GM12878 (cell line): ENCODE measurements at regions not wholly inside any gene's neighbourhood (a gene's known extent, or its start where the extent isn't known, plus 50 kb on each side); places are given as distances from the start of the nearest gene placed in this dataset.

Experiments
- ATAC-seq: fragments of 200-7000 bp; cut with Tn5 transposase; 3 replicates; pipeline ENCODE4 v1.9.1; 2020; ENCODE audit warnings: mild to moderate bottlenecking, moderate library complexity
- BruUV-seq: library from RNA; stranded (reverse); fragments of 400-500 nt; replicated peaks from 2 replicates; lab custom pipeline; 2021; lab: Mats Ljungman, UMichigan
- CTCF ChIA-PET: fragments of 300-600 bp; sonication (Branson Sonifier 250); formaldehyde crosslinking; extraction: SDS; loops from one replicate; lab custom pipeline; 2021; ENCODE audit warnings: inconsistent platforms; lab: Yijun Ruan, JAX
- POLR2A ChIA-PET: fragments of 350-600 bp; formaldehyde crosslinking; extraction: SDS; loops from one replicate; lab custom pipeline; 2021; ENCODE audit warnings: inconsistent platforms; lab: Charles Lee
- RAD21 ChIA-PET: fragments of 300-600 bp; sonication (Branson Sonifier 250); formaldehyde crosslinking; loops from one replicate; lab custom pipeline; 2023; ENCODE audit warnings: antibody characterized with exemption; ENCODE audit not compliant: unreplicated experiment; lab: Charles Lee
- SMC1A ChIA-PET: fragments of 300-600 bp; sonication (Branson Sonifier 250); formaldehyde crosslinking; loops from one replicate; lab custom pipeline; 2023; ENCODE audit not compliant: unreplicated experiment, uncharacterized antibody; lab: Charles Lee
- DNase-seq: peaks from one replicate; pipeline ENCODE4 v3.0.0-alpha.2; 2011; ENCODE audit warnings: low read depth, low spot score
- FAIRE-seq: peaks from 3 replicates; lab custom pipeline; 2011; peaks lifted over from hg19 to GRCh38; lab: Jason Lieb, UNC
- H2AFZ ChIP-seq: 2 replicates; pipeline ENCODE4 v1.6.0; 2011; ENCODE audit warnings: low read depth, low read length, control low read depth; ENCODE audit not compliant: control insufficient read depth
- H3K27ac ChIP-seq: 2 replicates; pipeline ENCODE4 v1.5.1; 2011; ENCODE audit warnings: control low read depth; ENCODE audit not compliant: control insufficient read depth, insufficient read depth
- H3K27me3 ChIP-seq, 2 experiments: replicated peaks in 1 of 2; 2 replicates each; pipeline versions ENCODE4 v1.6.0 to v1.6.1; 2011; ENCODE audit warnings: low read length in 1 of 2; ENCODE audit not compliant: control insufficient read depth in 2 of 2, insufficient read depth in 2 of 2
- H3K36me3 ChIP-seq, 2 experiments: 2 replicates each; pipeline ENCODE4 v1.5.1; 2011; ENCODE audit warnings: low read length in 1 of 2; ENCODE audit not compliant: control insufficient read depth in 2 of 2, insufficient read depth in 2 of 2
- H3K4me1 ChIP-seq: 2 replicates; pipeline ENCODE4 v1.6.1; 2011; ENCODE audit warnings: mild to moderate bottlenecking, low read length, moderate library complexity, mixed read lengths; ENCODE audit not compliant: control insufficient read depth, insufficient read depth
- H3K4me2 ChIP-seq: 2 replicates; pipeline ENCODE4 v1.6.0; 2011; ENCODE audit warnings: control low read depth; ENCODE audit not compliant: control insufficient read depth, insufficient read depth
- H3K4me3 ChIP-seq: fragments of 200-600 bp; sonication (generic); 2 replicates; pipeline ENCODE4 v1.5.1; 2016
- H3K79me2 ChIP-seq: 2 replicates; pipeline ENCODE4 v1.6.0; 2011; ENCODE audit warnings: low read length; ENCODE audit not compliant: control insufficient read depth, insufficient read depth
- H3K9ac ChIP-seq: 2 replicates; pipeline ENCODE4 v1.8.0; 2011; ENCODE audit warnings: low read length, control low read depth, mixed read lengths; ENCODE audit not compliant: control insufficient read depth, insufficient read depth
- H3K9me3 ChIP-seq: replicated peaks from 3 replicates; pipeline ENCODE4 v1.5.1; 2011; ENCODE audit warnings: mild to moderate bottlenecking, low read length; ENCODE audit not compliant: control insufficient read depth, insufficient read depth
- H4K20me1 ChIP-seq: 2 replicates; pipeline ENCODE4 v1.6.0; 2011; ENCODE audit not compliant: control insufficient read depth, insufficient read depth
- CUX1 ChIP-seq: IDR thresholded peaks from 2 replicates; pipeline ENCODE4 v1.6.1; 2012; ENCODE audit warnings: improper control_type of control experiment, low read depth, low read length; ENCODE audit not compliant: insufficient replicate concordance
- HDAC2 ChIP-seq: fragments of 200-600 bp; sonication (generic); IDR thresholded peaks from 2 replicates; pipeline ENCODE4 v1.6.1; 2017
- HDGF ChIP-seq: fragments of 450-650 bp; IDR thresholded peaks from 2 replicates; pipeline ENCODE4 v1.6.1; 2016; ENCODE audit warnings: antibody characterized with exemption
- IRF4 ChIP-seq: IDR thresholded peaks from 2 replicates; pipeline ENCODE4 v1.6.1; 2011; ENCODE audit warnings: low read depth, low read length
- MLLT1 ChIP-seq: fragments of 450-650 bp; IDR thresholded peaks from 2 replicates; pipeline ENCODE4 v1.6.1; 2016; ENCODE audit warnings: mild to moderate bottlenecking
- NR2C1 ChIP-seq: fragments of 450-650 bp; IDR thresholded peaks from 2 replicates; pipeline ENCODE4 v1.6.1; 2017; ENCODE audit warnings: antibody characterized with exemption, mild to moderate bottlenecking, moderate library complexity
- SMAD5 ChIP-seq: IDR thresholded peaks from 2 replicates; pipeline ENCODE4 v1.6.1; 2016; ENCODE audit warnings: antibody characterized with exemption, low read depth
- TCF3 ChIP-seq: IDR thresholded peaks from 2 replicates; pipeline ENCODE4 v1.6.1; 2012; ENCODE audit warnings: low read depth, mild to moderate bottlenecking, low read length, borderline replicate concordance; ENCODE audit not compliant: insufficient read depth
- ZBTB11 ChIP-seq: fragments of 450-650 bp; formaldehyde crosslinking; IDR thresholded peaks from 2 replicates; pipeline ENCODE4 v1.5.0; 2022; ENCODE audit warnings: mild to moderate bottlenecking, missing genetic modification characterization
- ZBTB4 ChIP-seq: fragments of 450-650 bp; formaldehyde crosslinking; IDR thresholded peaks from 2 replicates; pipeline ENCODE4 v1.4.0; 2022; ENCODE audit warnings: mild to moderate bottlenecking, moderate library complexity
- ZNF384 ChIP-seq: IDR thresholded peaks from 2 replicates; pipeline ENCODE4 v1.6.1; 2012; ENCODE audit warnings: low read depth, mild to moderate bottlenecking, low read length, improper control_type of control experiment, borderline replicate concordance
- ZSCAN29 ChIP-seq: fragments of 450-650 bp; IDR thresholded peaks from 2 replicates; pipeline ENCODE4 v1.6.1; 2017; ENCODE audit warnings: mild to moderate bottlenecking, moderate library complexity
- WGBS: methylation state at CpG from one replicate; pipeline ENCODE4 v1.1.6; 2016; ENCODE audit warnings: low lambda C conversion rate; ENCODE audit not compliant: insufficient replicate concordance, insufficient coverage; ENCODE audit errors: missing lambda C conversion rate; 5-methylcytosine and 5-hydroxymethylcytosine counted together
- in situ Hi-C: fragments of 300-500 bp; cut with MboI; formaldehyde crosslinking; loops from 9 replicates; pipeline ENCODE4 v1.14.3; 2018; ENCODE audit warnings: mixed read lengths
- intact Hi-C: fragments of 100-400 bp; cut with micrococcal nuclease; formaldehyde crosslinking; loops from one replicate; pipeline ENCODE4 v1.14.2; 2022; ENCODE audit not compliant: unreplicated experiment

- intact Hi-C loops = no loop called here
- TF ChIP-seq ZBTB4 (CRISPR knock-in tag) = no peak
- TF ChIP-seq IRF4 = no peak
- no peak for TF ChIP-seq HDGF
- TF ChIP-seq CUX1 = no peak
- no peak for TF ChIP-seq NR2C1
- TF ChIP-seq ZBTB11 = no peak
- no peak for TF ChIP-seq SMAD5
- TF ChIP-seq ZNF384 = no peak
- TF ChIP-seq HDAC2 = no peak
- TF ChIP-seq TCF3 = no peak
- no peak for TF ChIP-seq MLLT1
- no peak for TF ChIP-seq ZSCAN29
These were observed 242.3 kb downstream of the PSAT1 start for GRCh38 chr9:78539188-78539587.

More at GRCh38 chr9:78539188-78539587, 242.3 kb downstream of the PSAT1 start:
- no peaks in the 10 kb centered on the region for H4K20me1 ChIP-seq
- no peaks in the 10 kb centered on the region; a peak in 1 of 4 replicates for H3K36me3 ChIP-seq
- ChIA-PET RAD21 (no interaction called here), POLR2A (no interaction called here), SMC1A (no interaction called here), CTCF (no interaction called here)
- DNase-seq (no peak), FAIRE-seq (no peak), ATAC-seq (no peak)
- H2AFZ ChIP-seq = no peak overlapping the region
- no peak overlapping the region for H3K4me3 ChIP-seq
- no peak overlapping the region for H3K4me2 ChIP-seq
- H3K9me3 ChIP-seq = no peaks in the 10 kb centered on the region
- in situ Hi-C loops = no loop called here
- H3K9ac ChIP-seq = no peak overlapping the region
- no peaks in the 10 kb centered on the region for H3K27me3 ChIP-seq
- H3K27ac ChIP-seq = no peak overlapping the region
- no TSS peak for BruUV-seq
- no peaks in the 10 kb centered on the region for H3K4me1 ChIP-seq
- 6% methylated on average over 3 of the region's 3 CpGs for WGBS
- no peaks in the 10 kb centered on the region for H3K79me2 ChIP-seq
